Ovary (tissue), 3 donors: ENCODE measurements at regions not wholly inside any gene's neighbourhood (a gene's known extent, or its start where the extent isn't known, plus 50 kb on each side); places are given as distances from the start of the nearest gene placed in this dataset.

Source experiments
- POLR2A ChIP-seq: fragments of 450-650 bp; IDR thresholded peaks from one replicate; pipeline ENCODE4 v1.6.1; 2017; ENCODE audit warnings: antibody characterized with exemption, mild to moderate bottlenecking, moderate library complexity
- TF ChIP-seq, protein P1 (sequence below), 3 donors: fragments of 450-650 bp in 2 of 3; fragments of 200-600 bp in 1 of 3; IDR thresholded peaks; one replicate each; pipeline versions ENCODE4 v1.5.1 to v1.8.0; 2016 to 2022; ENCODE audit warnings: antibody characterized with exemption in 3 of 3, mild to moderate bottlenecking in 1 of 3
- donor health status: DM: no; HTN: no; CAD: no.

DNA sequence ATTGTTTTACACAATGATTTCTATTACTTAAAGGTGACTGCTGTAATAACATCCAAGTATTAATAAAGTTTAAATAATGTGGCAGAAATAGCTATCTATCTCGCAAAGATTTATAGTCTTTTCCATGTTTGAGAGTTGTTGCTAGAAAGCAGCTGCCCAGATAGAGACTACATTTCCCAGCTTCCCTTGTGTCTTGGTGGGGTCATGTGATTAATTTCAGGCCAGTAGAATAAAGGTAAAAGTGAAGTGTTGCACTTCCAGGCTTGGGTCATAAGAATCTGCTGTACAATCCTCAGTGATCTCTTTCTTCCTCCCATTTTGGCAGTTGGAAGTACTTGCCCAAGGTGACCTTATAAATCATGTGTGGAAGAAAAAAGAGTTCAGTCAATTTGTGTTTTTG lies 449.7 kb upstream of the USP15 start:
- TF ChIP-seq, protein P1, sequence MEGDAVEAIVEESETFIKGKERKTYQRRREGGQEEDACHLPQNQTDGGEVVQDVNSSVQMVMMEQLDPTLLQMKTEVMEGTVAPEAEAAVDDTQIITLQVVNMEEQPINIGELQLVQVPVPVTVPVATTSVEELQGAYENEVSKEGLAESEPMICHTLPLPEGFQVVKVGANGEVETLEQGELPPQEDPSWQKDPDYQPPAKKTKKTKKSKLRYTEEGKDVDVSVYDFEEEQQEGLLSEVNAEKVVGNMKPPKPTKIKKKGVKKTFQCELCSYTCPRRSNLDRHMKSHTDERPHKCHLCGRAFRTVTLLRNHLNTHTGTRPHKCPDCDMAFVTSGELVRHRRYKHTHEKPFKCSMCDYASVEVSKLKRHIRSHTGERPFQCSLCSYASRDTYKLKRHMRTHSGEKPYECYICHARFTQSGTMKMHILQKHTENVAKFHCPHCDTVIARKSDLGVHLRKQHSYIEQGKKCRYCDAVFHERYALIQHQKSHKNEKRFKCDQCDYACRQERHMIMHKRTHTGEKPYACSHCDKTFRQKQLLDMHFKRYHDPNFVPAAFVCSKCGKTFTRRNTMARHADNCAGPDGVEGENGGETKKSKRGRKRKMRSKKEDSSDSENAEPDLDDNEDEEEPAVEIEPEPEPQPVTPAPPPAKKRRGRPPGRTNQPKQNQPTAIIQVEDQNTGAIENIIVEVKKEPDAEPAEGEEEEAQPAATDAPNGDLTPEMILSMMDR (IDR thresholded peaks at IDR 0.05) = no peak
- no peak for TF ChIP-seq POLR2A
